HG03066 (cell line): ENCODE measurements at regions not wholly inside any gene's neighbourhood (a gene's known extent, or its start where the extent isn't known, plus 50 kb on each side); places are given as distances from the start of the nearest gene placed in this dataset.

Source experiments
- ATAC-seq: cut with Tn5 transposase; IDR thresholded peaks from one replicate; pipeline ENCODE4 v1.9.1; 2021; ENCODE audit warnings: low read depth; ENCODE audit not compliant: unreplicated experiment

DNA sequence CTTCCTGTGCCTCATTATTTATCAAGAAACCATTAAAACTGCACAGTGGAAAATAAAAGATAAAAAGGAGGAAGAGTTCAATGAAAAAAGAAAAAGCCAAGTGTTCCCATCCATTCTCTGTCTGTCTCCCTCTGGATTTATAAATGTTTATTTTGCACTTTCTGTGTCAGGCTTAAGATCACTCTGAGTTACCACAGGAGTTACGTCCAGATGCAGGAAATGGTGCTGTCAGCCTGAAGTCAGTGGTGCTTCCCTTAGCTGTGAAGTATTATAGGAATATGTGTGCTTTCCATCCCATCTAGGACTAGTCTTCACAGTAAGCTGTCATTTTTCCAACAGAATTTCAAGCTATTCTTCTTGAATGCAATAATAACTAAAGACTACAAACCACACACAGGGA lies 420.2 kb downstream of the KCTD12 start:
- no peak for ATAC-seq

DNA sequence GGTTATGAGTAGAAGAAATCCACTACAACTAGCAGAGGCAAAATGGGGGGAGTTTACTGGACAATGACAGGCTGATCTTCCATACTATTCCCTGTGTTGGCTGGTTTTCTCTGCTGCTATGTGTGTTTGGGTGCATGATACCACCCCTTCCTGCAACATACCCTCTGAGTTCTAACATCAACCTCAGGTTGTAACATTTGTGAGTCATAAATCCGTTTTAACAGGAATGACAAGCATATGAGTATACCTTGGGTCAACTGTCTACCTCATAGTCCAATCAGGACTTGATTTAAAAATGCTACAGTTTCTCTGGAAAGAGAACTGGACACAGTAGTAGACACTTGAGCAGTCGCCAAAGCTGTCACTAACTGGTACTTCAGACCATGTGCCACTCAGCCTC lies 422.9 kb downstream of the KCTD12 start:
- no peak for ATAC-seq

DNA sequence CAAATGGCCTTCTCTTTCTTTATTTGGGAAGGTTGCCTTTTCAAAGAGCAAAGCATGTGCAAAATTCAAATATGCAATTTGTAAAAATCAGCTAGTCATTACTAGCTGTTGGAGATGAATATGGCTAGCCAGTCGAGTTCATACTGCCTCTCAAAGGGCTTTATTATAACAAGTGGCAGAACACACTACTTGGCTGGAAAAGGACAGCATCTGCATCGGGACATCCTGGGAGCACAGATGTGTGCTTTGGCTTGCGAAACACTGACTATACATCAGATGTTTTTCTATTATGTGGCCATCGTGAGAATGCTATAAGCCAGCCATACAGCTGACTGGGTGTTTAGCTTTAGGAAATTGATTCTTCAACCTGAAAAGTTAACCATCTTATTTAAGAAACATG lies 424.2 kb downstream of the KCTD12 start:
- ATAC-seq, result no peak

DNA sequence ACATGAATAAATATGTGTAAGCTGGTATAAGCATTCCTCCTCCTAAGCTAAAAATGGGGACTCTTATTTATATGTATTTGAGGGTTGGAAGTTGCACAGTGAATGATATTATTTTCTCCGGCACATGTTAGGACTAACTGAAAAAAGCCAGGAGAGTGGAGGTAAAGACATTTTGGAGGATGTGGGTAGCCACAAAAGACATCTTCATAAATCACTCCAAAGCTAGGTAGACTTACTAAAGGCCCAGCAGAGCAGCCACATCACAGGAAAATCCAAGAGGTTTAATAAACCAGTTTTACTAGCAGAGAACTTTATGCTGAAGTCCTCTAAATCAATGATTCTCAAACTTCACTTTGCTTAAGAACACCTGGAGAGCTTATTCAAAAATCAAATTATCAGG lies 424.7 kb downstream of the KCTD12 start:
- no peak for ATAC-seq

DNA sequence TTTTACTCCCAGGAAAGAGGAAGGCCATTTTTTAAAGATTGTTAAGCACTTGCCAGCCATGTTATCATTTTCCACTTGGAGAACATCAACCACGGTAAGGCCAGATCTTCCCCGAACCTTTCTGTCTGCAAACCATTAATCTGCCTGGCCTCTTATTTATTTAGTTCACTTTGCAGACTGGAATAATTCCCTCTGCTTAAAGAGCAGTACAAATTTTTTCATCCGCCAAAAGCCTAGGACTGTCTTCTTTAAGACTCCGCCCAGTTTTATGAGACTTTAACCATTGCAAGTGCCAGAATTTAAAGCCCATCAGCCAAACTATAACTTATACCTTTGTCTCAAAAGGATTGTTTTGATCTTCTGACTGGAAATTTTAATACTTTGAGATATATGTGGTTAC lies 426.3 kb downstream of the KCTD12 start:
- ATAC-seq, result no peak

DNA sequence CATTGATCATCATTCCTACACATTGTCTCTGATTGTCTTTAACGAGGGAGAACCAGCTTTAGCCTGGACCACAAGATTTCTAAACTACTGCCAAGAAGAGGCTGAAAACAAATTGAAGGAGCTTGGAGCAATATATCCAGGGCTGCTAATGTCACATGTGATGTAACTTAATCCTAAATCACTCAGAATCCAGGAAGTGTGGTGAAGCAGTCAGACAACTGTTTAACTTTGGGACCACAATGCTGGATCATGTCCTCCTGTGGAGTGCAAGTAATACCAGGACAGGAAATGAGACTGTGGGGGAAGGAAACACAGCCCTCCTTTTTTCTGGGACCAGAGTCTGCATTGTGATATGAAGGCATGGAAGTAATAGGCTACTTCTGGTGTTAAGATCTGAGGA lies 430.2 kb downstream of the KCTD12 start:
- no peak for ATAC-seq

DNA sequence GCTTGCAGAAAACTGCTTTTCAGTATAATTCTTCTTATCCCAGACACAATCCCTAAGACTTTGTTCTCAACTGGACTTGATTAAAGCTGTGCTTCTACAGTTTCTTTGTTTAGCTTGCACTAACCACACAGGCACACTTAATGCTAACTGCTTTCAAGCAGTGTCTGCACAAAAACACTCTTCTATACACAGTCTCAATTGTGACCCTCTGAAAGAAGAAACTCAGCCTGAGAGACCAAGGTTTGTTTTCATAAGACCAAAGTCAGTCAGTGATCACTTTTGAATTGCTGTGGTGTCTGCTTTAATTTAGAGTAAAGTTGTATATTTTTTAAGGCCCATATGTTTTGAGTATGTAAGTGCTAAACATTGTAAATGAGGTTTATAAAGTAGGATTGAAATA lies 431.2 kb downstream of the KCTD12 start:
- ATAC-seq, result no peak

DNA sequence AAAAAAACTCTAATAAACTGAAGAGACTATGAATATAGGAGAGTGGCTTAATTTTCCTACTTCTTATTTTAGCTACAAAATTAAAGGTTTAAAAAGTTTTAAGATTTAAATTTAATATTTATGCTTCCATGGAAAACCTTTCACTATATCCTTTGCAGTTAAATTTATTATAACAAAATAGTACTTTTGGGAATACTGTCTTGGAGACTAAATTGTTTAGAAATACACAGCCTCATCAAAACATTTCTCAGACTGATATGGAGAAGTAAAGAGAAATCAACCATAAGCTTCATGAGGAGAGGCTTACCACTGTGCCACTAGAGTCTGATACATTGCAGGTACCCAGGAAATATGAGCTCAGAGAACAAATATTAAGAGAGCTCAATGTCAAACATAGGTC lies 436.5 kb downstream of the KCTD12 start:
- ATAC-seq, result no peak

DNA sequence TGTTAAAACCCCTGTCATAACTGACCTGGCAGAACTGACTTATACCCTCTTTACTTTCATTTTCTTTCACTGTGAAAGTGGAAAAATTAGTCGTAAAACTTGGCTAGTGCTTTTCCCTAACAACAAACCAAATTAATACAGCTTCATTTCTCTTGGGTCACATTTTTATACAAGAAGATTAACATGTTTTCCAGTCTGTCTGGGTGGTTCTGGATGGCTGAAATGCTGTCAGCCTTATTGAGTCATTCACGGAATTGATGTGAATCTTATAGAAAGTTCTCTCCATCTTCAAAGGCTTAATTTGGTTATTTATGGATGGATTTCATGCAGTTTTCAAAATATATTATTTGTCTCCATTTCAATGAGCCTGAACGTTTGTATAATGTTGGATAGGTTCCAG lies 440.0 kb downstream of the KCTD12 start:
- no peak for ATAC-seq

DNA sequence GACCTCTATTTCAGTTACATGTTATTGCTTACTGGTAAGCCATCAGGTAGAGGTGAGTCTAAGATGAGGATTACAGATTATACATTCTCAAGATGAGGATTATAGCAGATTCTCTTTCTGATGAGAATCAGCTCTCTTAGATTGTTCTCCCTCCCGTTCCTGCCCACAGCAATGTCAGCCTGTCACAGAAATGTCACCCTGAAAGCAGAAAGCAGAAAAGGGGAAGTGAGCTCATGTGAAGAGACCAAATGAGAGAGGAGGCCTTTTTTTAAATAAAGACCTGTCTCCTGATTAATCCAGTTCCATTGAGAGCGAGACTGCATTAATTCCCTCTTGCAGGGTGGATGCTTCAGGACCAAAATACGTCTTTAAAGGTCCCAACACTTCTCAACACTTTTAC lies 445.6 kb downstream of the KCTD12 start:
- peak; percentile 97 for ATAC-seq

DNA sequence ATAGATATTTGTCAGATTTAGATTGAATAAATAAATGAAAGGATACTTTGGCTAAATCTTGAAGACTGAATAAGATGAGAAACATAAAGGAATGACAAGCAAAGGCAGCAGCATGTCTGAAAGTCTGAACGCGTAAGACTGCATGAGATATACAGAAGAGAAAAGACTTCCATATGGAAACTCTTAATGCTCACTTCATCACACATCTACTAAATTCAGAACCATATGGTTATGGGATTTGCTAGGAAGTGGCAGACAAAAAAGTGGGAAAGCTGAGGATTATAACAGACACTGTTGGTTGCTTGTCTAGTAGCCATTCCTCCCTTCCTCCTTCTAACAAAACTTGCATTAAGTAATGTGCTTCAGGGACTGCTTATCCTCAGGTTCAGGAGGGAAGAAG lies 446.7 kb downstream of the KCTD12 start:
- no peak for ATAC-seq

DNA sequence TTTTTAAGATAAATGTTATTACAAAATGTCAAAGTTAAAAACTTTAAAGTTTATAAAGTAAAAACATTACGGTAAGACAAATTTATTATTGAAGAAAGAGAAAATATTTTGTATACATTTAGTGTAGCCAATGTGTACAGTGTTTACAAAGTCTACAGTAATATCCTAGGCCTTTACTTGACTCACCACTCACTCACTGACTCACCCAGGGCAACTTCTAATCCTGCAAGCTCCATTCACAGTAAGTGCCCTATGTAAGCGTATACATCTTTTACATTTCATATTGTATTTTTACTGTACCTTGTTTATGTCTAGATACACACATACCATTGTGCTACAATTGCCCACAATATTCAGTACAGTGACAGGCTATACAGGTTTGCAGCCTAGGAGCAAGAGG lies 448.2 kb downstream of the KCTD12 start:
- no peak for ATAC-seq

DNA sequence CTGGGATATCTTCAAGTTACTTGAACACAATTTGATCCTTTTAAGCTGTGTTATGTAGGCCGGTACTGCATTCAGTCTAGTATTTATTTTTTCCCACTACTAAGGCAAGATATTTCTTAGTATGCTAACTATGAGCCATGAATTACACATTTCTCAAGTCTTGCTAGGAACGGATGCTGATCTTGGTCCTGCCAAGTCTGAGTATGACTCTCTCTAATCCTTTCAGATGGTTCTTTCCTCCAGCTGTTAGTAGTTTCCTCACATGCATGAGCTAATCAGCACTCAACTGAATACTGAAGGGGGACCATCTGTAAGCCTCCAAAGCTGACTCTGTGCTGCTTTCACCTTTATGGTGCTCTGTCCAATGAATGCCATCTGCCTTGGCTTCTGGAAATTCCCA lies 460.3 kb downstream of the KCTD12 start:
- no peak for ATAC-seq

DNA sequence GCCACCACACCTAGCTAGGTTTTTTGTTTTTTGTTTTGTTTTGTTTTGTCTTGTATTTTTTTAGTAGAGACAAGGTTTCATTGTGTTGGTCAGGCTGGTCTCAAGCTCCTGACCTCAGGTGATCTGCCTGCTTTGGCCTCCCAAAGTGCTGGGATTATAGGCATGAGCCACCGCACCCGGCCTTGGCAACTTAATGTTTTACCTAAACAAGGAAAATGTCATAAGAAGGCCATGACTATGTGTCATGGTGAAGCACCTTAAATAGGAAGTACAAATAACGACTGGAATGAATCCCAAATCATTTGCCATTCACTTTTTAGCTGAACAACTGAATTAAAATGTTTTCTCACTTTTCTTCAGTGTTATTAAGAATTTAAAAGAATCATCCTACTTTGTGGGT lies 465.2 kb downstream of the KCTD12 start:
- ATAC-seq, result no peak

DNA sequence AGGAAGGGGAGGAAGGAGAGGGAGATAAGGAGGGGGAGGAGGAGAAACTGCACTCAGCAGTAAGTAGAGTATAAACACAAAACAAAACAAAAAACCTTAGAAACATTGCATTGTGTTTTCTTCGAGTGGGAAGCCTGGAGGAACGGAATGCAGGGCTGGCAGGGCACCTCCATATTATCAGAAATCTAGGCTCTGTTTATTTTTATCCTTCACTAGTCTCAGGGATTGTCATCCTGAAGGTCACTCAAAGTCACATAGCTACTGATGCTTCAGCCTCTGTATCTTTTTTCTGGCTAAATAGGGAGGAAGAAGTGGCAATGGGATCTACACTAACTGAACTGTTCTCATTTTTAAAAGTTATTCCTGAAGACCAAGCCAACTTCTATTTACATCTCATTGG lies 467.8 kb downstream of the KCTD12 start:
- no peak for ATAC-seq

DNA sequence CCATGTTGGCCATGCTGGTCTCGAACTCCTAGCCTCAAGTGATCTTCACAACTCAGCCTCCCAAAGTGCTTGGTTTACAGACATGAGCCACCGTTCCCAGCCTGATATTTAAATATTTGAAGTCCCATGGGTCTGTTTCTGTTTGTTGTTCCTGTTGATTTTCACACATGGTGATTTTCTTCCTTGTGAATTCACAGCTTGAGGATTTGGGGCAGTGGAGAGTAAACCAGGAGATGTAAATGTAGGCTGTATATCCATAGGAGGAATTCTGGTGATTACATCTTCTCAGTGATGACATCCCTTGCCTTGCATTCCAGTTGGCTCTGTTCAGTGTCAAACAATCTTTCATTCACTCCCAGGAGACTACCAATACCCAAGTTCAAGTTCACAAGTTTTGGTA lies 471.9 kb downstream of the KCTD12 start:
- no peak for ATAC-seq

DNA sequence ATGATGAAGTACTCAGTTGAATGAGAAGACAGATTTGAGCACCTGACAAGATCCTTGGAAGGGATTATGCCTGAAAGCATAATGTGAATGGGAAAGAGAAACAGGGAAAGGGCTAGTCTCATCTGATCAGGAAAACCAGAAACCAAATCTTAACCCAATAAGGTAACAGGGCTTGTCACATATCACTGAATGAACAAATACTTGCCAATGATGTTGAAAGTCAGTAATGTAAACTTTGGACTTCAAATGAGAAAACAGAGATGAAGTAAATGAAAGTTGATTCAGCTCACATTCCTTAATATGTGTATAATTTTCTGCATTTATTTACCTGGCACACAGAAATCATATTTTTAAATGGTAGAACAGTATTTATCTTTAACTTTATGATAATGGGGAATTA lies 480.0 kb downstream of the KCTD12 start:
- no peak for ATAC-seq

DNA sequence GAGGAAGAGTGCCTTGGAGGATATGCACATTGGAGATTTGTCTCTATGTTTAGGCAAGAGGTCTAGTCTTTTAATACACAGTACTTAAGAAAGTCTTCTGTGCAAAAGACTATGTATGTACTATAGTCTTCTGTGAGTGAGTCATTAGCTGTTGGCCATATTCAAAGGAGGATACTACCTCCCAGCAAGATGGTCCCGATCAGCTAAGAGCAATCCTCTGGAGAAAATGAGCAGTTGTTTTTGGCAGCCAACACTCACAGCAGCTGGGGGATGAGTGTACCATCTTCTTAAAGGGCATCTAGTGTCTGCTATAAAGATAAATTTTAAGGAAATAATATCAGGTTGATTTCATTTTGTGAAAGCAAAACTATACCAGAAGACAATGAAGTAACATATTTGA lies 487.8 kb downstream of the KCTD12 start:
- ATAC-seq, result no peak

DNA sequence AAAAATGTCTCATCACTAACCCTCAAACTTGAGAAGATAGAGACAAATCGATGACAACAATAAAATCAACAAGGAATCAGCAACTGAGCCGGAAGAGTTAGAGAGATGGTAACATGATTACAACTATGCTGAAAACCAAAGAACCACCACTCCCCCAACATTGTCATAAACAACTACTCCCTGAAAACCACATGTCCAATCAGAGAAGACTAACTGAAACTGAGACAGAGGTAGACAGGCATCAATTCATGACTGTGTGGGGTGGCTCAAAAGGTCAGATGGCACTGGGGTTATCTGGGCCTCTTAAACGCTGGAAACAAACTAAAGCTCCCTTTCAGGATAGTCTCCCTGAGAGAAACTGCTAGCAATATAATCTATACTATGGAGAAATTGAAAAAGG lies 488.8 kb downstream of the KCTD12 start:
- no peak for ATAC-seq

DNA sequence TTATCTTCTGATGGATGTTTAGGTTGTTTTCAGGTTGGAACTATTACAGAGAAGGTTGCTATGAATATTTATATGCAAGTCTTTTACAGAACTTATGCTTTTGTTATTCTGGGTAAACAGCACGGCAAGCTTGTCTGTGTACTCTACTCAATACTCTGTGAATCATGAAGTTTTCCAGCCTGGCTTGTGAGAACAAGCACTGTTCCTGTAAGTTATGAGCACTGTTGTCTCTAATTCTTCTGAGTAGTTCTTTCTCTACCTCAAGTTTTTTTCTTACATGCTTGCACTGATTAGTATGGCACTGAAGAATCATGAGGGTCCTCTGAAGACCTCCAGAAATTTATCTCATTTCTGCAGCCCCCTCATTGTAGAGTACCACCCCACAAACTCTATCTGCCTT lies 496.9 kb downstream of the KCTD12 start:
- no peak for ATAC-seq

DNA sequence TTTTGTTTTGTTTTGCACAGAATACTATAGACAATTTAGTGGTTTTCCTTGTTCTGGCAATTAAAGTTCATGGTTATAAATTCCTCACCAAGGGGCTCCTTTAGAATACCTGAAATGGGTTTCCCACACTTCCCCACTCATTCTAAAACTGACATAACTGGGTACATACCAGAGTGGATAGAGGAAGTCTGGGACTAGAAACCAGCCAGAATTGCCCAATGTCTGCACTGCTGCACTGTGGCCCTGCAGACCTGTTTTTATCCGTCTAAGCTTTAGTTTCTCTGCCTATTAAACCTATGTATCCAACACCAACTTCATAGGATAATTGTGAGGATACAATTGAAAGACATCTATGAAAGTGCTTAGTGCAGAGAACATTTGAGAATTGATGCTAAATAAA lies 498.6 kb downstream of the KCTD12 start:
- no peak for ATAC-seq

DNA sequence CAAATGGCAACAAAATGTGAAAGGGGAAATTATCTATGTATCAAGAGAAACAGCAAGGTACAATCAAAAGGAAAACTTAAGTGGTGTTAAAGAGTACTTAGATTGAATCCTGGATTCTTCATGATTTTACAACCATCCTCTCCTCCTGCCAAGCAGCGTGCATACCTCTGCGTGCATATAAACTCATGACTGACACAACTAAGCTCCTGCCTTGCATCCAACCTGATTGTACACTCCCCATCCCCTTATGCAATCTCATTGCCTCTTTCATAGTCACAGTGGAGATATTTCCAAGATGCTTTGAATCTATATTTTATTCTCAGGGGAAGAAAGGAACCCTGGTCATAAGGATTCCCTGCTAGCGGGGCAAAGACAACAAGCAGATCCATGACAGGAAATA lies 499.9 kb downstream of the KCTD12 start:
- no peak for ATAC-seq

DNA sequence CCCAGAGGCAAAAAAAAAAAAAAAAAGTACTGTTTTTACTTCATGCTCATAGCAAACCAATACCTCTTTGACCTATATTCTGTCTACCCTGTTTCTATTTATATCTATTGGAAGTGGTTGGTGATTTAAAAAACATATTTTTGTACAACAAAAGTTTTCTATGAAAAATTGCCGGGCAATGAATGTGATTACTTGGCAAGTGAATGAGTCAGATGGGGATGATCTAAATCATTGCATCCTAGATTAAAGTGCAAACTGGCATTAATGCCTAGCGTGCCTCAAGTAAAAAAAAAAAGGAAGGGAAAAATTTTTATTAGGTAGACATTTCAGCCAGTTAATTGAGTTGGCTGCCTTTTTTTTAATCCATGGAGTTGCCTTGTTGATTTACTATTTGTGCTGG lies 500.6 kb downstream of the KCTD12 start:
- ATAC-seq, result no peak
